ENCODE measurements at regions not wholly inside any gene's neighbourhood (a gene's known extent, or its start where the extent isn't known, plus 50 kb on each side); places are given as distances from the start of the nearest gene placed in this dataset.

- no peaks in the 10 kb centered on the region for H3K4me1 Mint-ChIP-seq (ENCODE audit: low read depth)
- intact Hi-C loops (cut with micrococcal nuclease) = no loop called here
- no peak for DNase-seq (ENCODE audit: low spot score)
- no peak overlapping the region for H3K27ac Mint-ChIP-seq
- H3K4me3 Mint-ChIP-seq = no peak overlapping the region
- H3K9me3 Mint-ChIP-seq = no peaks in the 10 kb centered on the region
- no peaks in the 10 kb centered on the region for H3K36me3 Mint-ChIP-seq (ENCODE audit: low read depth)
- H3K27me3 Mint-ChIP-seq (ENCODE audit: insufficient read depth) = no peaks in the 10 kb centered on the region
Observed at GRCh38 chr6:18973251-18973650, 586.1 kb downstream of the RNF144B start.

- Mint-ChIP-seq H3K4me3 (no peak overlapping the region), H3K36me3 (ENCODE audit: low read depth) (no peaks in the 10 kb centered on the region), H3K27ac (no peak overlapping the region), H3K4me1 (ENCODE audit: low read depth) (no peaks in the 10 kb centered on the region), H3K27me3 (ENCODE audit: insufficient read depth) (no peaks in the 10 kb centered on the region), H3K9me3 (no peaks in the 10 kb centered on the region)
- no peak for DNase-seq (ENCODE audit: low spot score)
- intact Hi-C loops (cut with micrococcal nuclease) = no loop called here
Observed at GRCh38 chr6:18976091-18976490, 588.9 kb downstream of the RNF144B start.

- Mint-ChIP-seq H3K27me3 (ENCODE audit: insufficient read depth) (no peaks in the 10 kb centered on the region), H3K36me3 (ENCODE audit: low read depth) (no peaks in the 10 kb centered on the region), H3K4me1 (ENCODE audit: low read depth) (no peaks in the 10 kb centered on the region), H3K9me3 (no peaks in the 10 kb centered on the region), H3K27ac (no peak overlapping the region), H3K4me3 (no peak overlapping the region)
- intact Hi-C loops (cut with micrococcal nuclease) = no loop called here
- DNase-seq (ENCODE audit: low spot score) = no peak
Observed at GRCh38 chr6:18976966-18977365, 589.8 kb downstream of the RNF144B start.

- Mint-ChIP-seq H3K27me3 (ENCODE audit: insufficient read depth) (no peaks in the 10 kb centered on the region), H3K4me3 (no peak overlapping the region), H3K27ac (no peak overlapping the region), H3K9me3 (no peaks in the 10 kb centered on the region), H3K4me1 (ENCODE audit: low read depth) (no peaks in the 10 kb centered on the region), H3K36me3 (ENCODE audit: low read depth) (no peaks in the 10 kb centered on the region)
- intact Hi-C loops (cut with micrococcal nuclease) = no loop called here
- no peak for DNase-seq (ENCODE audit: low spot score)
Observed at GRCh38 chr6:18978337-18979128, 591.4 kb downstream of the RNF144B start.

GRCh38 chr6:18985061-18985460 is 597.9 kb downstream of the RNF144B start:
- Mint-ChIP-seq H3K36me3 (ENCODE audit: low read depth) (no peaks in the 10 kb centered on the region), H3K4me1 (ENCODE audit: low read depth) (no peaks in the 10 kb centered on the region), H3K27me3 (ENCODE audit: insufficient read depth) (no peaks in the 10 kb centered on the region), H3K9me3 (no peaks in the 10 kb centered on the region), H3K27ac (no peak overlapping the region), H3K4me3 (no peak overlapping the region)
- intact Hi-C loops (cut with micrococcal nuclease) = no loop called here
- no peak for DNase-seq (ENCODE audit: low spot score)

- no peak for DNase-seq (ENCODE audit: low spot score)
- H3K27ac Mint-ChIP-seq = no peak overlapping the region
- no peaks in the 10 kb centered on the region for H3K27me3 Mint-ChIP-seq (ENCODE audit: insufficient read depth)
- no peaks in the 10 kb centered on the region for H3K9me3 Mint-ChIP-seq
- intact Hi-C loops (cut with micrococcal nuclease) = no loop called here
- H3K4me3 Mint-ChIP-seq = no peak overlapping the region
- no peaks in the 10 kb centered on the region for H3K4me1 Mint-ChIP-seq (ENCODE audit: low read depth)
- H3K36me3 Mint-ChIP-seq (ENCODE audit: low read depth) = no peaks in the 10 kb centered on the region
Observed at GRCh38 chr6:18985996-18986395, 598.8 kb downstream of the RNF144B start.

GRCh38 chr6:18988636-18989035 is 601.5 kb downstream of the RNF144B start:
- DNase-seq (ENCODE audit: low spot score) = no peak
- intact Hi-C loops (cut with micrococcal nuclease) = no loop called here
- H3K36me3 Mint-ChIP-seq (ENCODE audit: low read depth) = no peaks in the 10 kb centered on the region
- no peaks in the 10 kb centered on the region for H3K9me3 Mint-ChIP-seq
- no peaks in the 10 kb centered on the region for H3K4me1 Mint-ChIP-seq (ENCODE audit: low read depth)
- no peak overlapping the region for H3K4me3 Mint-ChIP-seq
- H3K27me3 Mint-ChIP-seq (ENCODE audit: insufficient read depth) = no peaks in the 10 kb centered on the region
- H3K27ac Mint-ChIP-seq = no peak overlapping the region

- DNase-seq (ENCODE audit: low spot score) = no peak
- Mint-ChIP-seq H3K36me3 (ENCODE audit: low read depth) (no peaks in the 10 kb centered on the region), H3K9me3 (no peaks in the 10 kb centered on the region), H3K27ac (no peak overlapping the region), H3K4me3 (no peak overlapping the region), H3K27me3 (ENCODE audit: insufficient read depth) (no peaks in the 10 kb centered on the region), H3K4me1 (ENCODE audit: low read depth) (no peaks in the 10 kb centered on the region)
- intact Hi-C loops (cut with micrococcal nuclease) = no loop called here
Observed at GRCh38 chr6:18990059-18990978, 603.2 kb downstream of the RNF144B start.

GRCh38 chr6:18997375-18997826 is 610.3 kb downstream of the RNF144B start:
- Mint-ChIP-seq H3K27me3 (ENCODE audit: insufficient read depth) (no peaks in the 10 kb centered on the region), H3K36me3 (ENCODE audit: low read depth) (no peaks in the 10 kb centered on the region), H3K9me3 (no peaks in the 10 kb centered on the region), H3K27ac (no peak overlapping the region), H3K4me3 (no peak overlapping the region), H3K4me1 (ENCODE audit: low read depth) (no peaks in the 10 kb centered on the region)
- intact Hi-C loops (cut with micrococcal nuclease) = loop anchor here (5.0 kb wide), 1 partner anchor 1060 kb away; no protein-coding TSS in a partner anchor
- no peak for DNase-seq (ENCODE audit: low spot score)

GRCh38 chr6:19002976-19003560 is 615.9 kb downstream of the RNF144B start:
- intact Hi-C loops (cut with micrococcal nuclease) = no loop called here
- Mint-ChIP-seq H3K9me3 (no peaks in the 10 kb centered on the region), H3K4me3 (no peak overlapping the region), H3K27ac (no peak overlapping the region), H3K36me3 (ENCODE audit: low read depth) (no peaks in the 10 kb centered on the region), H3K4me1 (ENCODE audit: low read depth) (no peaks in the 10 kb centered on the region), H3K27me3 (ENCODE audit: insufficient read depth) (no peaks in the 10 kb centered on the region)
- DNase-seq (ENCODE audit: low spot score) = no peak

- Mint-ChIP-seq H3K9me3 (no peaks in the 10 kb centered on the region), H3K27ac (no peak overlapping the region), H3K36me3 (ENCODE audit: low read depth) (no peaks in the 10 kb centered on the region), H3K4me3 (no peak overlapping the region), H3K27me3 (ENCODE audit: insufficient read depth) (no peaks in the 10 kb centered on the region), H3K4me1 (ENCODE audit: low read depth) (no peaks in the 10 kb centered on the region)
- intact Hi-C loops (cut with micrococcal nuclease) = no loop called here
- no peak for DNase-seq (ENCODE audit: low spot score)
Observed at GRCh38 chr6:19004176-19004575, 617.0 kb downstream of the RNF144B start.

GRCh38 chr6:19009769-19010168 is 622.6 kb downstream of the RNF144B start:
- Mint-ChIP-seq H3K9me3 (no peaks in the 10 kb centered on the region), H3K36me3 (ENCODE audit: low read depth) (no peaks in the 10 kb centered on the region), H3K27ac (no peak overlapping the region), H3K27me3 (ENCODE audit: insufficient read depth) (no peaks in the 10 kb centered on the region), H3K4me3 (no peak overlapping the region), H3K4me1 (ENCODE audit: low read depth) (no peaks in the 10 kb centered on the region)
- intact Hi-C loops (cut with micrococcal nuclease) = no loop called here
- DNase-seq (ENCODE audit: low spot score) = no peak

Measured in activated T-helper 1 cell treated with anti-CD3 and anti-CD28 coated beads, Interleukin-12 subunit alpha, Interleukin-12 subunit beta, Interleukin-2, Interleukin-4 antibody, amounts not matched to agents 30 ng/mL and 10 ng/mL and 1 ng/mL, durations not matched to agents 14 hours and 24 hours and 36 hours (primary cell).